LNCAP (cell line): ENCODE measurements at regions not wholly inside any gene's neighbourhood (a gene's known extent, or its start where the extent isn't known, plus 50 kb on each side); places are given as distances from the start of the nearest gene placed in this dataset.
A peak's percentile ranks its signal among the peaks of the same experiment; 100 is the strongest.

Experiments used
- CTCF ChIP-seq: fragments of 450-650 bp; IDR thresholded peaks from 2 replicates; pipeline ENCODE4 v1.5.1; 2017; ENCODE audit warnings: mild to moderate bottlenecking

- no peak for TF ChIP-seq CTCF
These were observed 143.4 kb downstream of the ANXA2 start for GRCh38 chr15:60254416-60254815.

GRCh38 chr15:60255390-60255789, 142.4 kb downstream of the ANXA2 start:
- no peak for TF ChIP-seq CTCF

GRCh38 chr15:60257591-60258159, 140.1 kb downstream of the ANXA2 start:
- no peak for TF ChIP-seq CTCF

GRCh38 chr15:60259469-60259868, 138.3 kb downstream of the ANXA2 start:
- no peak for TF ChIP-seq CTCF

- no peak for TF ChIP-seq CTCF
These were observed 133.7 kb downstream of the ANXA2 start for GRCh38 chr15:60264088-60264487.

GRCh38 chr15:60264566-60264965, 133.2 kb downstream of the ANXA2 start:
- no peak for TF ChIP-seq CTCF

GRCh38 chr15:60265057-60265456, 132.7 kb downstream of the ANXA2 start:
- TF ChIP-seq CTCF, result no peak

- TF ChIP-seq CTCF, result peak; percentile 28; the same call in 1 of the 2 replicates
These were observed 125.2 kb downstream of the ANXA2 start for GRCh38 chr15:60272623-60273022.
